Fibroblast of lung (primary cell): ENCODE measurements at regions not wholly inside any gene's neighbourhood (a gene's known extent, or its start where the extent isn't known, plus 50 kb on each side); places are given as distances from the start of the nearest gene placed in this dataset.

Experiments used
- EZH2 ChIP-seq: IDR thresholded peaks from 2 replicates; pipeline ENCODE4 v1.5.1; 2012; ENCODE audit warnings: low read length, control low read depth, mild to moderate bottlenecking; ENCODE audit errors: missing control alignments
- TF ChIP-seq, protein P1 (sequence below), 2 donors: IDR thresholded peaks in 1 of 2; conservative IDR thresholded peaks in 1 of 2; 1 replicate in 1 of 2; 2 replicates in 1 of 2; pipeline ENCODE4 v1.5.1; 2011 to 2012; ENCODE audit warnings: low read length in 2 of 2, control low read depth in 1 of 2, inconsistent platforms in 1 of 2, low read depth in 1 of 2, mild to moderate bottlenecking in 1 of 2

DNA sequence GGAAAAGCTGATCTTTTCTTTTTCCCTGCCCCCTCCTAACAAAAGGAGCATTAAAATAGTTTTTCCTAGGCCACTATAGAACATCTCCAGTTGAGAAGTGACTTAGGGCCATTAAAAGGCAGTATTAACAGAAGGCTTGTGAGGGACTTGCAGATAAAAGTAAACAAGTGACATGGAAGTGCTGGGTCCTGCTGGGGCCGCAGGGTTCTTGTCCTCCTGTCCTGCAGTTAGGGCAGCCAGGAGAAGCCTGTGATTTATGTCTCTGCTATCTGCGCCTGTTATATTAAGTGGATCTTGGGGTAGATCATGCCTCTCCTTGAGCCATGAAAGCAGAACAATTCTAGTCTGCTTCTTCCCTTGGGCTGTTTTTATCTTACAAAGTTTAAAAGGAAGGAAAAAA lies 271.4 kb upstream of the C11orf87 start:
- TF ChIP-seq, protein P1, sequence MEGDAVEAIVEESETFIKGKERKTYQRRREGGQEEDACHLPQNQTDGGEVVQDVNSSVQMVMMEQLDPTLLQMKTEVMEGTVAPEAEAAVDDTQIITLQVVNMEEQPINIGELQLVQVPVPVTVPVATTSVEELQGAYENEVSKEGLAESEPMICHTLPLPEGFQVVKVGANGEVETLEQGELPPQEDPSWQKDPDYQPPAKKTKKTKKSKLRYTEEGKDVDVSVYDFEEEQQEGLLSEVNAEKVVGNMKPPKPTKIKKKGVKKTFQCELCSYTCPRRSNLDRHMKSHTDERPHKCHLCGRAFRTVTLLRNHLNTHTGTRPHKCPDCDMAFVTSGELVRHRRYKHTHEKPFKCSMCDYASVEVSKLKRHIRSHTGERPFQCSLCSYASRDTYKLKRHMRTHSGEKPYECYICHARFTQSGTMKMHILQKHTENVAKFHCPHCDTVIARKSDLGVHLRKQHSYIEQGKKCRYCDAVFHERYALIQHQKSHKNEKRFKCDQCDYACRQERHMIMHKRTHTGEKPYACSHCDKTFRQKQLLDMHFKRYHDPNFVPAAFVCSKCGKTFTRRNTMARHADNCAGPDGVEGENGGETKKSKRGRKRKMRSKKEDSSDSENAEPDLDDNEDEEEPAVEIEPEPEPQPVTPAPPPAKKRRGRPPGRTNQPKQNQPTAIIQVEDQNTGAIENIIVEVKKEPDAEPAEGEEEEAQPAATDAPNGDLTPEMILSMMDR (conservative IDR thresholded peaks at IDR 0.05 in 1 of 2, IDR thresholded peaks at IDR 0.05 in 1 of 2; ENCODE audit: low read depth in 1 of 2, low read length in 2 of 2), result no peak
- no peak for TF ChIP-seq EZH2
